ENCODE measurements at regions not wholly inside any gene's neighbourhood (a gene's known extent, or its start where the extent isn't known, plus 50 kb on each side); places are given as distances from the start of the nearest gene placed in this dataset.

DNA sequence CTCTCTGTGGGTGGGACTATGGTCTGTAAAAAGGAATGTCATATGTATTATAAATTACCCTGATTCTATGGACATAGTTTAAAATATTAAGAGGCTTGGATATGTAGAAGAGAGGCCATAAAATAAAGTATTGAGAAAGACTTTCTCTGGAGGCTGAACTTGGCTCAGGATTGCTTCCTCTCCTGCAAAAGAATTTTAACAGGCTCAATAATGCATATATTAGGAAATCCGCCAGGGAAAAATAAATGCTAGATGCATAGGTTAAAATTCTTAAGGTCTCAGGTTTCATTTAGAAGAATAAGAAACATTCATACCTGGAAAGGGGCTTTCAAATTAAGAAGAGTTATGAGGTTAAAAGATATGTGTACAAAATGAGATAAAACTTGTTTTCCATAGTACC, 424.3 kb downstream of the ARAP2 start:
- TF ChIP-seq, protein P1, sequence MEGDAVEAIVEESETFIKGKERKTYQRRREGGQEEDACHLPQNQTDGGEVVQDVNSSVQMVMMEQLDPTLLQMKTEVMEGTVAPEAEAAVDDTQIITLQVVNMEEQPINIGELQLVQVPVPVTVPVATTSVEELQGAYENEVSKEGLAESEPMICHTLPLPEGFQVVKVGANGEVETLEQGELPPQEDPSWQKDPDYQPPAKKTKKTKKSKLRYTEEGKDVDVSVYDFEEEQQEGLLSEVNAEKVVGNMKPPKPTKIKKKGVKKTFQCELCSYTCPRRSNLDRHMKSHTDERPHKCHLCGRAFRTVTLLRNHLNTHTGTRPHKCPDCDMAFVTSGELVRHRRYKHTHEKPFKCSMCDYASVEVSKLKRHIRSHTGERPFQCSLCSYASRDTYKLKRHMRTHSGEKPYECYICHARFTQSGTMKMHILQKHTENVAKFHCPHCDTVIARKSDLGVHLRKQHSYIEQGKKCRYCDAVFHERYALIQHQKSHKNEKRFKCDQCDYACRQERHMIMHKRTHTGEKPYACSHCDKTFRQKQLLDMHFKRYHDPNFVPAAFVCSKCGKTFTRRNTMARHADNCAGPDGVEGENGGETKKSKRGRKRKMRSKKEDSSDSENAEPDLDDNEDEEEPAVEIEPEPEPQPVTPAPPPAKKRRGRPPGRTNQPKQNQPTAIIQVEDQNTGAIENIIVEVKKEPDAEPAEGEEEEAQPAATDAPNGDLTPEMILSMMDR (IDR thresholded peaks at IDR 0.05; ENCODE audit: low read depth, low read length), result no peak
- DNase-seq (ENCODE audit: extremely low read depth, low read depth), result no peak

DNA sequence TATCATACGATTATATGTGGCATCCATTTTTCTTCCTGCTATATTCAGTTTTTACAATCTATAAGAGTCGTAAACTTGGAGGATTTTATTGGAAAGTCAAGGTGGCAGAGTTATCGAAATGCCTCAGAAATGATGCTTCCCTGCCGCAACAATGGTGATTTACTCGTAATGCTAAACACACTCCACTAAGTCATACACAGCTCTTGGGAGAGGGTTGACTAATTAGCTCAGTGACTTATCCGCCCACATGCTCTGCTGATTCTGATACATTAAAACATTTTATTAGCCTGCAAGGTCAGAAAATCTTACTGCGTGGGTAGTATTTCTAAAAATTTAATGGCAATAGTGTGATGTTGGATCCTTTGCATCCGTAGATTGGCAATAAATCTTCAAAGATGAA, 420.1 kb downstream of the ARAP2 start:
- no peak for DNase-seq (ENCODE audit: extremely low read depth, low read depth)
- TF ChIP-seq, protein P1 (IDR thresholded peaks at IDR 0.05; ENCODE audit: low read depth, low read length), result no peak

DNA sequence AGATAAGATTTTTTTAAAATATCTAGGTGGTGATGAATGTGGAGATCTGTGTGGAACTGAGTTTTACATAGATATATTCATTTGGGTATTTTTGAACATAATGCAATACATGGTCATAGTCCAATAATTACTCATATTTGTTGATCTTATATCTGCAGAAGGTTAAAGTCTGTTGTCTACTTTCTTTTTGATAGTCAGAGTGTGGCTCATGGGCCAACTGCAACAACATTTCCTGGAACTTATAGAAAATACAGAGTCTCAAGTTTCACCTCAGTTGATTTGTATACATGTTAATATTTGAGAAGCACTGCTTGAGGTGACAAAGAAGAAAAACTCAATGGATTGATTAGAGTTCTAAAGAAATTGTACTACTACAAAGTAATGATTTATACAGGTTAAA, 408.4 kb downstream of the ARAP2 start:
- no peak for DNase-seq (ENCODE audit: extremely low read depth, low read depth)
- TF ChIP-seq, protein P1 (IDR thresholded peaks at IDR 0.05; ENCODE audit: low read depth, low read length), result no peak

DNA sequence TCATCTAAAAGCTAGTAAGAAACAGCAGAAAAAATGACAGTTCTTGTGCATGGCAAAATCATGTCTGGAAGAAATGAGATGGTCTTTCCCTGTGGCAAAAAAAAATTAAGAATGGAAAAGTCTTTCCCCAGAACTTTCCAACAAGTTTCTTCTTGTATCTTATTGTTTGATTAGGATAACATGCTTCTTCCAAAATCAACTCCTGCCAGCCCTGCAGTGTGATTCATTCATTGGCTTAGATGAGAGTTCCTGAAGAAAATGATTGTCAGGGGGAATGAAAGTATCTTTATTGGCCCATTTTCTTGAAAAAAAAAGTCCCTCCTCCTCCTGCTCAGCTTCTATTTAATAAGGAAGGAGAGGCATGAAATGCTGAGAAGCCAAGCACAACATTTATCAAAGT, 407.7 kb downstream of the ARAP2 start:
- DNase-seq (ENCODE audit: extremely low read depth, low read depth), result no peak

DNA sequence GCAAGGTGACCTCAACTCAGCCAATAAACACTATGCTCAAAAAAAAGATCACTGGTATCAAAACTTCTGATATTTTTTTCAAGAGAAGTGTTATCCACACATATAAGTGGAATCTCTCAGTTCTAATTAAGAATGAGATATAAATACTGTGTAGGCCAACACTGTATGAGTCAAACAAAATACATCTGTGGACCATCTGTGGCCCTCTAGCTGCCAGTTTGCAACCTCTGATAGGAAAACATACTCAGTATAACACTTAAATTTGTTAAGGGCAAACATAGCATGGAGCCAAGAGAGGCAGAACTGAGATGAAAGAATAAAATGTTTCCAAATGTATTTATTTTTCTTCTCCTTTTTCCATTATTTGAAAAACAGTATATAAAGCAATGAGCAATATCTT, 377.3 kb downstream of the ARAP2 start:
- no peak for DNase-seq (ENCODE audit: extremely low read depth, low read depth)
- TF ChIP-seq, protein P1 (IDR thresholded peaks at IDR 0.05; ENCODE audit: low read depth, low read length), result no peak

More for the DNA sequence above, 407.7 kb downstream of the ARAP2 start:
- TF ChIP-seq, protein P1 (IDR thresholded peaks at IDR 0.05; ENCODE audit: low read depth, low read length), result no peak

DNA sequence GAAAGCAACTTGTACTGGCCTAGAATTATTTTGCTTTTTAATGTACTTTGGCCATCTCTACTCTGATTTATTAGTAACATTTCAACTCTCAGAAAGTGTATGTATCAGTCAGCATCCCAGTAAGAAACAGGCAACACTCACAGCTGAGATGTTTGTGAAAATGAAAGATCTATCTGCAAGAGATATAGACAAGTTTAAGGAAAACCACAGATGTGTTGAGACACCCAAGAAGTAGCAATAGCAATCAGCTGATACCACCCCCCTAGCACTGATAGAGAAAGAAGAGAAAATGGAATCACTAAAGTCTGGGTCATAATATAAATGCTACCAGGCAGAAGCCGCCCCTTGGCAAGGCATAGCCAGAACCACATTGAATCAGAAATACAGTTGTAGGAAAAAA, 372.0 kb downstream of the ARAP2 start:
- DNase-seq (ENCODE audit: extremely low read depth, low read depth), result no peak
- TF ChIP-seq, protein P1 (IDR thresholded peaks at IDR 0.05; ENCODE audit: low read depth, low read length), result no peak

DNA sequence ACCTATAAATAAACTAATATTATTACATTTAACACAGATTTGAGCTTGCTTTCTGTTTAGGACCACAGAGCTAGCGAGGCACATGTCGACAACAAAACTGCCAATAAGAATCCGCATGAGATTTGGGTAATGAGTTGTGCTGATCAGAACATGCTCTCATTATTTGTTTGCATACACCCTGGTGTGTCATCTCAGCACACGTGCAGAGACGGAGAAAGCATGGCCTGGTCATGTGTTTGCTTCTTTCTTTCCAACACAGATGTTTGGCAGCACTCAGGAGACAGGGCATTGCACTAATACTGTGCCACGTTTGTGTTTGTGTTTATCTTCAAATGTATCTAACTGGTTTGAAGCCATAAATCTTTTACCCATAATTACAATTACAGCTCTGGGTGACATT, 364.8 kb downstream of the ARAP2 start:
- DNase-seq (ENCODE audit: extremely low read depth, low read depth), result no peak
- TF ChIP-seq, protein P1 (IDR thresholded peaks at IDR 0.05; ENCODE audit: low read depth, low read length), result no peak
